ENCODE measurements at regions not wholly inside any gene's neighbourhood (a gene's known extent, or its start where the extent isn't known, plus 50 kb on each side); places are given as distances from the start of the nearest gene placed in this dataset.

- no peaks in the 10 kb centered on the region for H3K27me3 ChIP-seq (replicated peaks; ENCODE audit: insufficient read depth)
- no peak for DNase-seq (ENCODE audit: low spot score)
- H3K27ac ChIP-seq, result no peak overlapping the region
- 81% methylated on average over 4 of the region's 4 CpGs for WGBS
- intact Hi-C loops (cut with DNase I), result no loop called here
- H3K4me1 ChIP-seq (replicated peaks), result no peaks in the 10 kb centered on the region
- no peak for TF ChIP-seq POLR2AphosphoS5 (IDR thresholded peaks at IDR 0.05)
- TF ChIP-seq POLR2A (IDR thresholded peaks at IDR 0.05), result no peak
- H3K4me3 ChIP-seq, result no peak overlapping the region
- H3K9me3 ChIP-seq, result no peaks in the 10 kb centered on the region
- H3K36me3 ChIP-seq, result no peaks in the 10 kb centered on the region
These were observed 169.0 kb upstream of the COL3A1 start for GRCh38 chr2:188805219-188805618.

GRCh38 chr2:188808947-188809355 lies 165.2 kb upstream of the COL3A1 start:
- no peak for DNase-seq (ENCODE audit: low spot score)
- H3K27me3 ChIP-seq (replicated peaks; ENCODE audit: insufficient read depth), result no peaks in the 10 kb centered on the region
- no peaks in the 10 kb centered on the region for H3K4me1 ChIP-seq (replicated peaks)
- H3K9me3 ChIP-seq, result no peaks in the 10 kb centered on the region
- H3K27ac ChIP-seq, result no peak overlapping the region
- no peak overlapping the region for H3K4me3 ChIP-seq
- no peaks in the 10 kb centered on the region for H3K36me3 ChIP-seq
- intact Hi-C loops (cut with DNase I), result no loop called here
- TF ChIP-seq POLR2AphosphoS5 (IDR thresholded peaks at IDR 0.05) (no peak), CTCF (IDR thresholded peaks at IDR 0.05) (no peak), POLR2A (IDR thresholded peaks at IDR 0.05) (no peak)

GRCh38 chr2:188810586-188810985 lies 163.6 kb upstream of the COL3A1 start:
- Histone ChIP-seq H3K27me3 (replicated peaks; ENCODE audit: insufficient read depth) (no peaks in the 10 kb centered on the region), H3K27ac (no peak overlapping the region), H3K36me3 (no peaks in the 10 kb centered on the region), H3K9me3 (no peaks in the 10 kb centered on the region), H3K4me3 (no peak overlapping the region), H3K4me1 (replicated peaks) (no peaks in the 10 kb centered on the region)
- no peak for DNase-seq (ENCODE audit: low spot score)
- no peak for TF ChIP-seq POLR2AphosphoS5 (IDR thresholded peaks at IDR 0.05)
- no peak for TF ChIP-seq CTCF (IDR thresholded peaks at IDR 0.05)
- no peak for TF ChIP-seq POLR2A (IDR thresholded peaks at IDR 0.05)
- 86% methylated on average over 2 of the region's 2 CpGs for WGBS
- intact Hi-C loops (cut with DNase I), result no loop called here

- Histone ChIP-seq H3K27me3 (replicated peaks; ENCODE audit: insufficient read depth) (no peaks in the 10 kb centered on the region), H3K27ac (no peak overlapping the region), H3K4me3 (no peak overlapping the region), H3K4me1 (replicated peaks) (no peaks in the 10 kb centered on the region), H3K36me3 (no peaks in the 10 kb centered on the region), H3K9me3 (no peaks in the 10 kb centered on the region)
- intact Hi-C loops (cut with DNase I), result no loop called here
- no peak for TF ChIP-seq POLR2A (IDR thresholded peaks at IDR 0.05)
- no peak for TF ChIP-seq CTCF (IDR thresholded peaks at IDR 0.05)
- TF ChIP-seq POLR2AphosphoS5 (IDR thresholded peaks at IDR 0.05), result no peak
- no peak for DNase-seq (ENCODE audit: low spot score)
- WGBS, result 30% methylated on average over 1 of the region's 1 CpG
These were observed 162.7 kb upstream of the COL3A1 start for GRCh38 chr2:188811522-188811921.

- H3K36me3 ChIP-seq, result no peaks in the 10 kb centered on the region
- H3K4me1 ChIP-seq (replicated peaks), result no peaks in the 10 kb centered on the region
- no peak for DNase-seq (ENCODE audit: low spot score)
- WGBS, result 92% methylated on average over 3 of the region's 3 CpGs
- no peaks in the 10 kb centered on the region for H3K9me3 ChIP-seq
- intact Hi-C loops (cut with DNase I), result no loop called here
- H3K4me3 ChIP-seq, result no peak overlapping the region
- TF ChIP-seq POLR2A (IDR thresholded peaks at IDR 0.05), result no peak
- TF ChIP-seq POLR2AphosphoS5 (IDR thresholded peaks at IDR 0.05), result no peak
- no peak for TF ChIP-seq CTCF (IDR thresholded peaks at IDR 0.05)
- no peaks in the 10 kb centered on the region for H3K27me3 ChIP-seq (replicated peaks; ENCODE audit: insufficient read depth)
- H3K27ac ChIP-seq, result no peak overlapping the region
These were observed 160.9 kb upstream of the COL3A1 start for GRCh38 chr2:188813315-188813714.

Data from prostate gland (tissue), 2 donors.